Duodenal mucosa (tissue), 2 donors: ENCODE measurements at regions not wholly inside any gene's neighbourhood (a gene's known extent, or its start where the extent isn't known, plus 50 kb on each side); places are given as distances from the start of the nearest gene placed in this dataset.

Experiments used
- H3K27ac ChIP-seq: one replicate; pipeline ENCODE4 v1.7.0; 2013; ENCODE audit warnings: low read depth, low read length
- H3K27me3 ChIP-seq, 2 donors: one replicate each; pipeline ENCODE4 v1.7.0; 2013; ENCODE audit warnings: low read length in 2 of 2, control low read depth in 1 of 2; ENCODE audit not compliant: insufficient read depth in 2 of 2, control insufficient read depth in 1 of 2
- H3K36me3 ChIP-seq, 2 donors: one replicate each; pipeline ENCODE4 v1.7.0; 2013; ENCODE audit warnings: low read length in 2 of 2, control low read depth in 1 of 2; ENCODE audit not compliant: insufficient read depth in 2 of 2, control insufficient read depth in 1 of 2
- H3K4me1 ChIP-seq, 2 donors: one replicate each; pipeline ENCODE4 v1.7.0; 2013; ENCODE audit warnings: low read length in 2 of 2, control low read depth in 1 of 2; ENCODE audit not compliant: insufficient read depth in 2 of 2, control insufficient read depth in 1 of 2
- H3K4me3 ChIP-seq, 2 donors: one replicate each; pipeline ENCODE4 v1.7.0; 2013; ENCODE audit warnings: low read length in 2 of 2, low read depth in 1 of 2
- H3K9ac ChIP-seq, 2 donors: one replicate each; pipeline ENCODE4 v1.7.0; 2013; ENCODE audit warnings: low read length in 2 of 2, low read depth in 1 of 2
- H3K9me3 ChIP-seq, 2 donors: one replicate each; pipeline ENCODE4 v1.7.0; 2013; ENCODE audit warnings: low read length in 2 of 2, control low read depth in 1 of 2; ENCODE audit not compliant: control insufficient read depth in 1 of 2

DNA sequence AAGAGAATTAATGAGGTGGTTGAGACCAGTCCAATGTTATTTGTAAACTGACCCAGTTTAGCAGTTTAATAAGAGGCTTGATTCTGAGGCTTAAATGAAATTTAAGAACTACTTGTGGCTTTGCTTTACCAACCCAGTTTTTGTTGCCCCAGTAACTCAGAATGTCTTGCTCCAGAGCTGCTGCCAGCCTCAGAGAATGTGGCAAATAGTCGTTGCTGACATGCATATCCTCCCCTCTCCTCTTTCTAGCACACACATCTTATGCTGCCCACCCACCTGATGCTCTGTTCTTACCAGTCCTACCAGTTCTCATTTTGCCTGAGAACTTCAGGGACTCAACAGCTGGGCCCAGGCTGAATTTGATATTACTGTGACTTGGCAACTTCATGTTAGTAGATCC lies 92.4 kb upstream of the TSC22D2 start:
- H3K36me3 ChIP-seq = no peaks in the 10 kb centered on the region
- H3K9ac ChIP-seq = no peak overlapping the region
- H3K4me1 ChIP-seq = peaks cover 0 to 10% of the 10 kb centered on the region in 2 donors
- H3K27ac ChIP-seq = no peak overlapping the region
- no peak overlapping the region for H3K4me3 ChIP-seq
- H3K9me3 ChIP-seq = no peaks in the 10 kb centered on the region
- no peaks in the 10 kb centered on the region for H3K27me3 ChIP-seq

GRCh38 chr3:150314248-150315004 lies 93.7 kb upstream of the TSC22D2 start:
- no peaks in the 10 kb centered on the region for H3K9me3 ChIP-seq
- no peak overlapping the region for H3K27ac ChIP-seq
- H3K4me3 ChIP-seq = no peak overlapping the region
- peaks cover 0 to 10% of the 10 kb centered on the region in 2 donors for H3K4me1 ChIP-seq
- no peaks in the 10 kb centered on the region for H3K36me3 ChIP-seq
- no peak overlapping the region for H3K9ac ChIP-seq
- H3K27me3 ChIP-seq = no peaks in the 10 kb centered on the region

- Histone ChIP-seq H3K4me3 (no peak overlapping the region), H3K9me3 (no peaks in the 10 kb centered on the region), H3K27me3 (no peaks in the 10 kb centered on the region), H3K36me3 (no peaks in the 10 kb centered on the region), H3K9ac (no peak overlapping the region), H3K27ac (no peak overlapping the region), H3K4me1 (peaks cover 10 to 12% of the 10 kb centered on the region in 2 donors)
These were observed 96.0 kb upstream of the TSC22D2 start for GRCh38 chr3:150312018-150312657.

- no peaks in the 10 kb centered on the region for H3K36me3 ChIP-seq
- H3K4me1 ChIP-seq = peaks cover 10 to 12% of the 10 kb centered on the region in 2 donors
- H3K9me3 ChIP-seq = no peaks in the 10 kb centered on the region
- H3K4me3 ChIP-seq = no peak overlapping the region
- H3K27ac ChIP-seq = no peak overlapping the region
- H3K9ac ChIP-seq = no peak overlapping the region
- H3K27me3 ChIP-seq = no peaks in the 10 kb centered on the region
These were observed 96.9 kb upstream of the TSC22D2 start for GRCh38 chr3:150311156-150311555.

- no peaks in the 10 kb centered on the region for H3K36me3 ChIP-seq
- peaks cover 5 to 12% of the 10 kb centered on the region in 2 donors for H3K4me1 ChIP-seq
- no peak overlapping the region for H3K9ac ChIP-seq
- no peak overlapping the region for H3K27ac ChIP-seq
- H3K27me3 ChIP-seq = no peaks in the 10 kb centered on the region
- no peak overlapping the region for H3K4me3 ChIP-seq
- no peaks in the 10 kb centered on the region for H3K9me3 ChIP-seq
These were observed 98.5 kb upstream of the TSC22D2 start for GRCh38 chr3:150309557-150309956.

DNA sequence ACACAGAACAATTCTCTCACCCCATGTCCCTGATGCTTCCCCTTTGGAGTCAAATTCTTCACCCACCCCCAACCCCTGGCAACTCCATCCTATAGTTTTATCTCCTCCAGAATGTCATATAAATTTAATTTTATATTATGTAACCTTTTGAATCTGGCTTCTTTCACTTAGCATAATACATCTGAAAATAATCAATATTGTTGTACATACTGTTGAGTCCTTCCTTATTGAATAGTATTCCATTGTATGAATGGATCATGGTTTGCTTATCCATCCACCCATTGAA lies 98.9 kb upstream of the TSC22D2 start:
- H3K4me1 ChIP-seq = peaks cover 2 to 12% of the 10 kb centered on the region in 2 donors
- no peak overlapping the region for H3K27ac ChIP-seq
- H3K9ac ChIP-seq = no peak overlapping the region
- H3K9me3 ChIP-seq = no peaks in the 10 kb centered on the region
- no peak overlapping the region for H3K4me3 ChIP-seq
- no peaks in the 10 kb centered on the region for H3K27me3 ChIP-seq
- H3K36me3 ChIP-seq = no peaks in the 10 kb centered on the region

DNA sequence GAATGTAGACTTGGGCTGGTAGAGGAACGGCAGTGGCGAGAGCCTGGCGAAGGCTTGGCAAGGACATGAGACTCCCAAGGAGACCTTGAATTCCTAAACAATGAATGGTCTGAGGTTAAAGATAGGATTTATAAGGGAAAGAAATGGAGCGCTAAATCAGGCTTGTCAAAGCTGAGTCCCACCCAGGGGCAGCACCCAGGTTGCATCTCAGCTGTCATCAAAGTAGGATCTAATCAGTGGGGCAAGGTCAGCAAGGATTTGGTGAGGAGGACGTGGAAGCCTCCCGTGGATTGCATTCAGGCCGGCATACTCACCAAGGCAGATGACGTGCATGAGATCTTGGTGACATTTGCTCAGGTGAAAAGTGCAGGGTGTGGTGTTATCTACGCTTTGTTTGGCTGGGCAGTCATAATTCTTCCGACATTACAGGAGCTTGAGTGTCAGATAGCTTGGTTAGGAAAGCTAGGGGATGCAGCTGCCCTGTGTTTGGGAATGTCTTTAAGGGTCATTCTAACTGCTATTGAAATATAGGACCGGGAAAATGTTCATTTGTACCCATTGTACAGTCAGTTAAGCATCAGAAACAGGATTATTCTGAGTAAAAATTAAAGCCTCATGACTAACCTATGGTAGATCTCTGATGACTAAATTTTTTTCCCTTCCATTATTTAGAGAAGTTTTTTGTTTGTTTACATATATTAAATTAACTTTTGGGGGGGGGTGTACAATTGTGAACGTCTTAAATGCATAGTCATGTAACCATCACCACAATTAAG lies 99.4 kb upstream of the TSC22D2 start:
- H3K9ac ChIP-seq = no peak overlapping the region
- no peaks in the 10 kb centered on the region for H3K9me3 ChIP-seq
- no peaks in the 10 kb centered on the region for H3K36me3 ChIP-seq
- peak overlapping the region in 1 of 2 donors; percentile 42 for H3K4me3 ChIP-seq
- no peaks in the 10 kb centered on the region for H3K27me3 ChIP-seq
- H3K27ac ChIP-seq = no peak overlapping the region
- H3K4me1 ChIP-seq = peaks cover 0 to 12% of the 10 kb centered on the region in 2 donors

GRCh38 chr3:150308037-150308319 lies 100.1 kb upstream of the TSC22D2 start:
- H3K9ac ChIP-seq = no peak overlapping the region
- no peaks in the 10 kb centered on the region for H3K27me3 ChIP-seq
- H3K4me1 ChIP-seq = peaks cover 0 to 12% of the 10 kb centered on the region in 2 donors
- H3K9me3 ChIP-seq = no peaks in the 10 kb centered on the region
- H3K36me3 ChIP-seq = no peaks in the 10 kb centered on the region
- H3K4me3 ChIP-seq = no peak overlapping the region
- no peak overlapping the region for H3K27ac ChIP-seq

DNA sequence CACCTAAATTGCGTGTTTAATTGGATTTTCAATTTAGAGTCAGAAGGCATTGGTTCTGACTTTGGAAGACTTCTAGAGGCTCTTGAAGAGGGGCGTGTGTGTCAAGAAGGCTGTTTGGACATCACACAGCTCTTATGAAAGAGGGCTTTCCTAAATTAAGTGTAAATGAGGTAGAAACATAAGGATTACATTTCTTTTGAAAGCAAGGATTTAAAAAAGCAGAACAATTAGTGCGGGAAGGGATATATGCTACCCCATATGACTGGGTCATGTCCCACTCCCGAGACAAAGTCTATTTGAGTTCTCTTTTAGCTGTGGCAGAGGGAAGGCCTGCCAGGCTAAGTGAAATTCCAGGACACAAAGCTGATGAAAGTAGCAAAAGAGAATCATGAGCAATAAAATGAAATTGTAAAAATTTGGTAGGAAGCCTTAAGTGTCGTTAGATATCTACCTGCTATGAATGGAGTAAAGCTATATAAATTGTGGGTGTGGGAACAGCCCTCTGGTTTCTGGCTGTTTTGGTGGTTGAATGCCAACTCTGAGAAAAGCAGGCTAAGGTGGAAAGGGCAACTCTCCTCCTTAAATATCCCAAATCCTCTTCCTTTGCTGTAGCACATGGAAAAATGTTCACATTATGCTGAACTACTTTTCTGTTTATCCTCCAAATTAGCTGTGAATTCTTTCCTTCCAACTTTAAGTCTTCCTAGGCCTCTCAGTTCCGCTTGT lies 100.6 kb upstream of the TSC22D2 start:
- H3K9ac ChIP-seq = no peak overlapping the region
- H3K4me3 ChIP-seq = no peak overlapping the region
- H3K27me3 ChIP-seq = no peaks in the 10 kb centered on the region
- no peak overlapping the region for H3K27ac ChIP-seq
- H3K9me3 ChIP-seq = no peaks in the 10 kb centered on the region
- H3K36me3 ChIP-seq = no peaks in the 10 kb centered on the region
- H3K4me1 ChIP-seq = peaks cover 0 to 12% of the 10 kb centered on the region in 2 donors

DNA sequence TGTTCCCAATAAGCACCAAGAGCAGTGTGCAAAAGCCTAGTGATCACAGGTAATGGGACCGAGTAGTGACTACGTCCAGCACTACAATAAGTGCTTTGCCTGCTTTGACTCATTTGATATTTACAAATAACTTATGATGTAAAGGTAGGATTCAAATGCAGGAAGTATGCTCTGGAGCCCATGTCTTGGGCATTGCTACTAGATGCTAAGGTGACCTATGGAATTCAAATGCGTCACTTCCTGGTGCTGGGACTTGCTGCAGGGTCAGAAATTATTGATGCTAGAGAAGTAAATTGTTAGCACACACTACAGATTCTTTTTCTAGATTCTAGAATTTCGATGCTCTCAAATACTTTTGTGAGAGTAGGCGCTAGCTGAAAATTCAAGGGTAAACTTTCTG lies 101.2 kb upstream of the TSC22D2 start:
- Histone ChIP-seq H3K36me3 (no peaks in the 10 kb centered on the region), H3K27ac (no peak overlapping the region), H3K4me1 (peaks cover 0 to 12% of the 10 kb centered on the region in 2 donors), H3K27me3 (no peaks in the 10 kb centered on the region), H3K9ac (no peak overlapping the region), H3K4me3 (no peak overlapping the region), H3K9me3 (no peaks in the 10 kb centered on the region)
